GM19452 (cell line): ENCODE measurements at regions not wholly inside any gene's neighbourhood (a gene's known extent, or its start where the extent isn't known, plus 50 kb on each side); places are given as distances from the start of the nearest gene placed in this dataset.

Experiments
- ATAC-seq: cut with Tn5 transposase; IDR thresholded peaks from one replicate; pipeline ENCODE4 v1.9.1; 2021; ENCODE audit not compliant: unreplicated experiment

GRCh38 chr5:113792806-113793205 is 279.3 kb downstream of the YTHDC2 start:
- ATAC-seq = no peak

- no peak for ATAC-seq
These were observed 281.5 kb downstream of the YTHDC2 start for GRCh38 chr5:113794981-113795380.

- no peak for ATAC-seq
These were observed 287.2 kb downstream of the YTHDC2 start for GRCh38 chr5:113800686-113801085.

GRCh38 chr5:113804264-113804663 is 290.8 kb downstream of the YTHDC2 start:
- ATAC-seq = no peak

- ATAC-seq = no peak
These were observed 291.4 kb downstream of the YTHDC2 start for GRCh38 chr5:113804943-113805342.

- ATAC-seq = no peak
These were observed 292.8 kb downstream of the YTHDC2 start for GRCh38 chr5:113806250-113806649.

- no peak for ATAC-seq
These were observed 293.4 kb downstream of the YTHDC2 start for GRCh38 chr5:113806904-113807303.

GRCh38 chr5:113807427-113807991 is 294.0 kb downstream of the YTHDC2 start:
- no peak for ATAC-seq

DNA sequence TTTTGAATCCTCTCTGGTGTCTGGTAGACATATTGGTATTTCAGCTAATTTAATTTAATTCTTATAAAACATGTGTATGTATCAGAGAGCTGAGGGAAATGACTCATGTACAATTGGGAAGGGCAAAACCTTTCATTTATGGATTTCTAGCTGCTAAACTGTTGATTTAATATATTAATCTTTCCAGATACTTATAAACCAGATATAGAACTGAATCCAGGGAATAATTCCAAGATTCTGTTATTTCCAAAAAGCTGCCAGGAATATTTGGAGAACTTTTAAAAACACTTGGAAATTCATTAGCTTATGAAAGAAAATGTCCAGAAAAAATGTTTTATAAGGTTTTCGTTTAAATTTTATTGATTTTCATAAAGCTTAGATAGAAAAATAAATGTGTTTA is 295.5 kb downstream of the YTHDC2 start:
- no peak for ATAC-seq

GRCh38 chr5:113809626-113810025 is 296.1 kb downstream of the YTHDC2 start:
- ATAC-seq = no peak

DNA sequence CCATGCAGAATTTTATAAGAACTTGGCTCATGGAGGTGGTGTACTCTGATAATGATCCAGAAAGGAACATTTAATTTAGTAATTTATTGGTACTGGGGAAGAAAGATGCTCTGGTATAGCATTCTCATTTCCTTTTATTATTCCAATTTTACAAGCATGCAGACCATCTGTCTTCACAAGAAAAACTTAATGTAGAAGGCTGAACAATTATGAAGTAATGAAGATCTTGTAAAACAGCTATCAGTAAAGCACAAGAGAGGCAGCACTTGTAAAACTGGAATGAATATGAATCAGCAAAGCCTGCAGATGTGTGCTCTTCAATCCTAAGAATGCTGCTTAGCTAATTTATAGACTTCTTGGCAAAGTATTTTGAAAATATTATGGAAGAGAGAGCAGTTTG is 300.0 kb downstream of the YTHDC2 start:
- ATAC-seq = no peak

DNA sequence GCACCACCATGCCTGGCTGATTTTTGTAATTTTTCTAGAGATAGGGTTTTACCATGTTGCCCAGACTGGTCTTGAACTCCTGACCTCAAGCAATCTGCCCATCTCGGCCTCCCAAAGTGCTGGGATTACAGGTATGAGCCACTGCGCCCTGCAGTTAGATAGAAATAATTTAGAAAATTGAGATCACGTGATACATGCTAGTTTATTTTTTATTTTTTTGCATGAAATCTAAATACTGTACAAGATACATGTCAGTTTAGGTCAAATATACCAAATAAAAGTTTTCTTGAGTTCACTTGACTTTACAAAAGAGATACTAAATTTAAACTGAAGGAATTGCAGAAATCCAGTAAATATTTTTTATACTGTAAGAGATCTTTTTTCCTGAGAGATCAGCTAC is 304.2 kb downstream of the YTHDC2 start:
- no peak for ATAC-seq

- no peak for ATAC-seq
These were observed 310.2 kb downstream of the YTHDC2 start for GRCh38 chr5:113823696-113824095.

GRCh38 chr5:113824307-113824706 is 310.8 kb downstream of the YTHDC2 start:
- no peak for ATAC-seq

DNA sequence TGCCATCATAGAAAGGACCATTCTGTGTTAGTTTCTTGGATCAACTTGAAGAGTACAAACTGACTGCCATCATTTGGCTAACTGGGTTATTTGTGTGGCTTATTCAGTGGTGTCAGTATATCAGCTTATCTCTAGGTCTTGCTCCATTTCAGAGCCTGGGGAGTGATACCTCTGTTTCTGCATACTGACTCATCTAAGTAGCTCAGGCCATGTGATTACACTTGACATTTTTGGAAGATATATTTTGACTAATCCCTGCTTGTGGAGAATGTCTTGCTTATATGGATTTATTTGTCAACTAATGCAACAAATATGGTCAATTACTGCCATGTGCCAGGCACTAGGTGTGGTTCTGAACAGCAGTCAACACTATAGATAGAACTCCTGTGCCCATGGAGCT is 311.7 kb downstream of the YTHDC2 start:
- ATAC-seq = no peak

DNA sequence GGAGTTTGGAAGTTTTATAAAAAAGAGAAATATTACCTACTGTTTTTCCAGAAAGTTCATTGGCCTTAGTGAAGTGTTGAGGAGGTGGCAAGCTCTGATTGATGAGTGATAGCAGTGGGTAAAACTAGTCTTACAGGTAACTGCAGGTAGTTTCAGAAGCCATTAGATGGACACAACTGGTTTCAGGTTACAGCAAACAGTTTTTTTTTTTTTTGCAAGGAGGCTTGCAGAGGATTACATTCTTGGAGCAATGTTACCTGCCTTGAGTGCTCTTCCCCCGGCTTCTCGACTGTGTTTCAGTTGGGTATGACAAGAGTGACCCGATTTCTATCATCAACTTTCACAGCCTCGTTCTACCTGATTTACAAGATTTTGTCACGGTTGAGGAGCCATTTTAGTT is 333.4 kb downstream of the YTHDC2 start:
- no peak for ATAC-seq

GRCh38 chr5:113864437-113864836 is 350.9 kb downstream of the YTHDC2 start:
- no peak for ATAC-seq

- ATAC-seq = no peak
These were observed 353.3 kb downstream of the YTHDC2 start for GRCh38 chr5:113866763-113867162.

DNA sequence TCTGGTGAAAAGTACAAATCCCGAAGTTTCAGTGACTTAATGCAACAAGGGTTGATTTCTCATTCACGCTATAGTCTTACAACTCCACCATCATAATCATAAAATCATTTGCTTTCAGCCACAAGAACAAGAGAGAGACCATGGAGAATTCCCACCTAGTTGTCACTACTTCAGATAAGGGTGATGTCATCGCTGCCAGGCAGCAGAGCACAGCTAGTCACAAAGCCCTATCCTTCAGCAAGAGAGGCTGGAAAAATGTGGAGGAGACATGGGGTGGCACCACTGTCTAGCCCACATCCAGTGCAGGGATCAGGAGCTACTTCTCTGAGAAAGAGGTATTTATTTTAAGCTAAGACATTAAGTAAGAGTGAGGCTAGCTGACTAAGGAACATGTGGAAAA is 356.1 kb downstream of the YTHDC2 start:
- no peak for ATAC-seq

GRCh38 chr5:113871972-113872371 is 358.5 kb downstream of the YTHDC2 start:
- no peak for ATAC-seq

DNA sequence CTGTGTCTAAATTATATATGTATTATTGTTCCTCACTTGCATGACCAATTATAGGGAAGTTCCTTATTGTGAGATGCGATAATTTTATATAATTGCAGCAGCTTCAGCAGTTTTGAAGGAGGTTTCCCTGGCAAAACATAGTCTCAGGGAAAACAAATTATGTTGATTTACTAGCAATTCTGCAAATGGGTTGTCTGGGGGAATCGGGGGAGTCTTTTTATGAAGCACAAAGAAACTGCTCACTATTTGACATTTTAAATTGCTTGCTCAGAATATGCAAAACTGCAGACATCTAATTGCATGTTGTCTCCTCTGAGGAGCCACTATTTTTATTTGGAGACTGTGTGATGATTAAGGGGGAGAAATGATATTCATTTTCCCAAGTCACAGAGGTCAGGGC is 361.6 kb downstream of the YTHDC2 start:
- ATAC-seq = no peak

DNA sequence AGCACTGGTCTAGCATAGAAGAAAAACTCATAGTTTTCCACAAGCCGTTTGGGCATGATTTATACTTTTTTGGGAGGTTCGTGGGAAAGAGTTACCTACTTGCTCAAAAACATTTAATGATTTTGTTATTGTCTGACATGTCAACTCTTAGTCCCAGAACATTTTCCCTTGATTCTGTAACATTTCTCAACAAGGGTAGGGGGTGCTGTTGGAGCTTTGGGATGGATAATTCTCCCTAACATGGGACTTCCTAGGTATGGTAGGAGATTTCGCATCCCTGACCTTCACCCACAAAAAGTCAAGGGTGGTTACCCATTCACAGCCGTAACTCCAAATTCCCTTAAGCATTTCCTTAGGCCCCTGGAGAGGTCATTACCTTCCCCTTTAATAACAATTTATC is 378.0 kb downstream of the YTHDC2 start:
- no peak for ATAC-seq

DNA sequence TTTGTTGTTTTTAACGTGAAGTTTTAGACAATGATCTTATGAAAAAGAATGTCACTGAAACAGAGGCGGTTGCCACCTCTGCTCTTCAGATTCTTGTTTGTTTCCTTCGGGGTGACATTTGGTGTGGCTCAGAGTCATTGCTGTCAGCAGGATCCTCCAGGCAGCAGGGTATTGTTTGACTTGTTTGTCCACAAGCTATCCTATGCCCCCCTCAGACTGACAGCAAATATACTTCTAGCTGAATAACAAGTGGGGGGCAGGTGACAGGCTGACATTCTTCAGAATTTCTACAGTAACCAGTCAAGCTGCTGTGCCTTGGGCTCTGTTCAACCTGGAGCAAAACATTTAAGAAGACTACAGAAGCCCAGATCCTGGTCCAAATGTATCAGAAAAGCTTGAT is 383.3 kb downstream of the YTHDC2 start:
- no peak for ATAC-seq

GRCh38 chr5:113897748-113898147 is 384.3 kb downstream of the YTHDC2 start:
- ATAC-seq = no peak
